AG20443 (cell line): ENCODE measurements at regions not wholly inside any gene's neighbourhood (a gene's known extent, or its start where the extent isn't known, plus 50 kb on each side); places are given as distances from the start of the nearest gene placed in this dataset.
"Not testable (repeated sequence)": the region's sequence is repeated elsewhere in the genome, so short reads cannot be mapped to it uniquely, and the experiment has no call there.

Source experiments
- DNase-seq: peaks from one replicate; pipeline ENCODE4 v3.0.0; 2012; ENCODE audit warnings: low spot score, mixed read lengths

- DNase-seq, result no peak
Measured at GRCh38 chr5:83889971-83890745, 169.5 kb upstream of the HAPLN1 start.

- peak; percentile 47 for DNase-seq
Measured at GRCh38 chr5:83877911-83878706, 157.5 kb upstream of the HAPLN1 start.

- DNase-seq, result no peak
Measured at GRCh38 chr5:83871533-83872395, 151.1 kb upstream of the HAPLN1 start.

GRCh38 chr5:83866181-83866580 is 145.5 kb upstream of the HAPLN1 start:
- DNase-seq, result no peak

- DNase-seq, result no peak
Measured at GRCh38 chr5:83865579-83865978, 144.9 kb upstream of the HAPLN1 start.

GRCh38 chr5:83864652-83865051 is 144.0 kb upstream of the HAPLN1 start:
- DNase-seq, result no peak

GRCh38 chr5:83857341-83857740 is 136.7 kb upstream of the HAPLN1 start:
- DNase-seq, result no peak

GRCh38 chr5:83856881-83857280 is 136.2 kb upstream of the HAPLN1 start:
- no peak for DNase-seq

GRCh38 chr5:83850412-83850811 is 129.8 kb upstream of the HAPLN1 start:
- not testable (repeated sequence) for DNase-seq

- DNase-seq, result no peak
Measured at GRCh38 chr5:83848941-83849340, 128.3 kb upstream of the HAPLN1 start.

- no peak for DNase-seq
Measured at GRCh38 chr5:83846624-83847350, 126.1 kb upstream of the HAPLN1 start.

- peak; percentile 88 for DNase-seq
Measured at GRCh38 chr5:83844449-83845068, 123.9 kb upstream of the HAPLN1 start.

- no peak for DNase-seq
Measured at GRCh38 chr5:83839788-83840187, 119.1 kb upstream of the HAPLN1 start.

GRCh38 chr5:83839256-83839655 is 118.6 kb upstream of the HAPLN1 start:
- DNase-seq, result no peak

- DNase-seq, result peak; percentile 18
Measured at GRCh38 chr5:83837265-83837907, 116.7 kb upstream of the HAPLN1 start.

- DNase-seq, result no peak
Measured at GRCh38 chr5:83834306-83834705, 113.7 kb upstream of the HAPLN1 start.

- DNase-seq, result no peak
Measured at GRCh38 chr5:83831834-83832233, 111.2 kb upstream of the HAPLN1 start.

- DNase-seq, result peak; percentile 59
Measured at GRCh38 chr5:83827111-83827557, 106.5 kb upstream of the HAPLN1 start.

- DNase-seq, result no peak
Measured at GRCh38 chr5:83817591-83817990, 96.9 kb upstream of the HAPLN1 start.

GRCh38 chr5:83815661-83816060 is 95.0 kb upstream of the HAPLN1 start:
- DNase-seq, result no peak

- no peak for DNase-seq
Measured at GRCh38 chr5:83810511-83810910, 89.9 kb upstream of the HAPLN1 start.
